H9 (cell line): ENCODE measurements at regions not wholly inside any gene's neighbourhood (a gene's known extent, or its start where the extent isn't known, plus 50 kb on each side); places are given as distances from the start of the nearest gene placed in this dataset.
A peak's percentile ranks its signal among the peaks of the same experiment; 100 is the strongest.

ENCODE experiments used
- DNase-seq: peaks from one replicate; pipeline ENCODE4 v3.0.0-alpha.2; 2017
- H2AFZ ChIP-seq: one replicate; pipeline ENCODE4 v1.6.1; 2013; ENCODE audit warnings: mild to moderate bottlenecking, low read length, control low read depth, moderate library complexity
- H2AK5ac ChIP-seq: 2 replicates; pipeline ENCODE4 v1.6.1; 2013; ENCODE audit warnings: low read length, control low read depth, mixed read lengths; ENCODE audit not compliant: insufficient read length
- H2BK120ac ChIP-seq: one replicate; pipeline ENCODE4 v1.6.1; 2013; ENCODE audit warnings: low read depth, mild to moderate bottlenecking, low read length, control low read depth, inconsistent platforms; ENCODE audit not compliant: poor library complexity, severe bottlenecking
- H2BK12ac ChIP-seq: 2 replicates; pipeline ENCODE4 v1.6.1; 2013; ENCODE audit warnings: low read length, control low read depth, mixed read lengths, low read depth; ENCODE audit not compliant: insufficient read length
- H2BK15ac ChIP-seq: 2 replicates; pipeline ENCODE4 v1.6.1; 2013; ENCODE audit warnings: low read depth, low read length, control low read depth
- H2BK20ac ChIP-seq: one replicate; pipeline ENCODE4 v1.6.1; 2013; ENCODE audit warnings: low read depth, mild to moderate bottlenecking, low read length, control low read depth, inconsistent platforms; ENCODE audit not compliant: poor library complexity, severe bottlenecking
- H2BK5ac ChIP-seq: 2 replicates; pipeline ENCODE4 v1.6.1; 2013; ENCODE audit warnings: low read length, control low read depth, mixed read lengths; ENCODE audit not compliant: insufficient read length
- H3K14ac ChIP-seq: 2 replicates; pipeline ENCODE4 v1.6.1; 2013; ENCODE audit warnings: low read length, control low read depth; ENCODE audit not compliant: insufficient read depth
- H3K18ac ChIP-seq: 2 replicates; pipeline ENCODE4 v1.6.1; 2013; ENCODE audit warnings: low read depth, mild to moderate bottlenecking, mixed read lengths, low read length, control low read depth; ENCODE audit not compliant: insufficient read length
- H3K23ac ChIP-seq: 2 replicates; pipeline ENCODE4 v1.6.1; 2013; ENCODE audit warnings: low read length, control low read depth, mixed read lengths, low read depth; ENCODE audit not compliant: insufficient read length
- H3K23me2 ChIP-seq: 2 replicates; pipeline ENCODE4 v1.6.1; 2013; ENCODE audit warnings: low read depth, mild to moderate bottlenecking, mixed read lengths, low read length, control low read depth; ENCODE audit not compliant: insufficient read length, poor library complexity, severe bottlenecking
- H3K27ac ChIP-seq: 2 replicates; pipeline ENCODE4 v1.5.1; 2013; ENCODE audit warnings: low read length, control low read depth, mixed read lengths, low read depth; ENCODE audit not compliant: insufficient read length
- H3K27me3 ChIP-seq: 2 replicates; pipeline ENCODE4 v1.6.1; 2013; ENCODE audit warnings: low read length, control low read depth, inconsistent platforms; ENCODE audit not compliant: insufficient read depth
- H3K4ac ChIP-seq: 2 replicates; pipeline ENCODE4 v1.6.1; 2013; ENCODE audit warnings: low read depth, mild to moderate bottlenecking, control low read depth, inconsistent platforms, low read length, moderate library complexity
- H3K4me1 ChIP-seq: 2 replicates; pipeline ENCODE4 v1.6.1; 2013; ENCODE audit warnings: low read length, control low read depth, inconsistent platforms; ENCODE audit not compliant: insufficient read depth
- H3K4me2 ChIP-seq: 2 replicates; pipeline ENCODE4 v1.6.1; 2013; ENCODE audit warnings: low read length, control low read depth, mixed read lengths; ENCODE audit not compliant: insufficient read length, insufficient read depth
- H3K56ac ChIP-seq: 2 replicates; pipeline ENCODE4 v1.6.1; 2013; ENCODE audit warnings: low read depth, mild to moderate bottlenecking, mixed read lengths, low read length, control low read depth; ENCODE audit not compliant: insufficient read length
- H3K79me1 ChIP-seq: 2 replicates; pipeline ENCODE4 v1.6.1; 2013; ENCODE audit warnings: low read depth, mild to moderate bottlenecking, moderate library complexity, low read length, control low read depth, inconsistent platforms; ENCODE audit not compliant: insufficient read depth, poor library complexity, severe bottlenecking
- H3K79me2 ChIP-seq: 2 replicates; pipeline ENCODE4 v1.6.1; 2013; ENCODE audit warnings: low read length, control low read depth, inconsistent platforms; ENCODE audit not compliant: insufficient read depth
- H3K9ac ChIP-seq: 2 replicates; pipeline ENCODE4 v1.6.1; 2013; ENCODE audit warnings: low read length, control low read depth, mixed read lengths; ENCODE audit not compliant: insufficient read length; ENCODE audit errors: extremely low read depth
- H3K9me3 ChIP-seq: one replicate; pipeline ENCODE4 v1.6.1; 2013; ENCODE audit warnings: low read depth, low read length, inconsistent platforms; ENCODE audit not compliant: control insufficient read depth
- H3T11ph ChIP-seq: one replicate; pipeline ENCODE4 v1.6.1; 2013; ENCODE audit warnings: mild to moderate bottlenecking, low read length, control low read depth, inconsistent platforms
- H4K20me1 ChIP-seq: one replicate; pipeline ENCODE4 v1.6.1; 2013; ENCODE audit not compliant: control insufficient read depth, insufficient read length, insufficient read depth
- H4K5ac ChIP-seq: 2 replicates; pipeline ENCODE4 v1.6.1; 2013; ENCODE audit warnings: low read depth, mild to moderate bottlenecking, mixed read lengths, low read length, control low read depth; ENCODE audit not compliant: insufficient read length
- H4K8ac ChIP-seq: replicated peaks from 2 replicates; pipeline ENCODE4 v1.6.1; 2013; ENCODE audit warnings: low read length, control low read depth, mixed read lengths, low read depth; ENCODE audit not compliant: insufficient read length
- H4K91ac ChIP-seq: 2 replicates; pipeline ENCODE4 v1.6.1; 2013; ENCODE audit warnings: low read depth, mild to moderate bottlenecking, moderate library complexity, mixed read lengths, low read length, control low read depth; ENCODE audit not compliant: insufficient read length
- H3K27ac Mint-ChIP-seq, 3 experiments: 2 replicates in 2 of 3; 3 replicates in 1 of 3; pipeline ENCODE4 v1.8.0; 2020 to 2021; ENCODE audit warnings: mixed read lengths in 3 of 3, mild to moderate bottlenecking in 1 of 3, moderate library complexity in 1 of 3
- H3K27me3 Mint-ChIP-seq: 2 replicates; pipeline ENCODE4 v1.8.0; 2021; ENCODE audit warnings: low read depth, mild to moderate bottlenecking, moderate library complexity, mixed read lengths
- H3K36me3 Mint-ChIP-seq, 3 experiments: 2 replicates in 2 of 3; 3 replicates in 1 of 3; pipeline ENCODE4 v1.8.0; 2020 to 2021; ENCODE audit warnings: low read depth in 3 of 3, mixed read lengths in 3 of 3; ENCODE audit not compliant: insufficient read depth in 1 of 3
- H3K4me1 Mint-ChIP-seq, 2 experiments: 2 replicates each; pipeline ENCODE4 v1.8.0; 2020; ENCODE audit warnings: mixed read lengths in 2 of 2
- H3K4me3 Mint-ChIP-seq, 2 experiments: 2 replicates in 1 of 2; 3 replicates in 1 of 2; pipeline ENCODE4 v1.8.0; 2020 to 2021; ENCODE audit warnings: mild to moderate bottlenecking in 2 of 2, mixed read lengths in 2 of 2, moderate library complexity in 1 of 2
- H3K9me3 Mint-ChIP-seq, 2 experiments: 2 replicates in 1 of 2; 3 replicates in 1 of 2; pipeline ENCODE4 v1.8.0; 2020; ENCODE audit warnings: mild to moderate bottlenecking in 2 of 2, mixed read lengths in 2 of 2, moderate library complexity in 1 of 2
- CTCF ChIP-seq: fragments of 200-600 bp; sonication (generic); conservative IDR thresholded peaks from 3 replicates; pipeline ENCODE4 v1.8.0; 2021; ENCODE audit warnings: antibody characterized with exemption, mild to moderate bottlenecking
- WGBS: extraction: QIAGEN DNeasy Blood & Tissue Kit; methylation state at CpG from one replicate; pipeline ENCODE4 v1.1.7; 2013; ENCODE audit warnings: missing lambda C conversion rate, low lambda C conversion rate, mixed read lengths; ENCODE audit not compliant: insufficient read length; ENCODE audit errors: extremely low coverage; 5-methylcytosine and 5-hydroxymethylcytosine counted together

- WGBS = no CpG with 5 or more reads among the region's 4 CpGs
- no peak overlapping the region for H3K23ac ChIP-seq
- H3K4me3 Mint-ChIP-seq = no peak overlapping the region
- H4K20me1 ChIP-seq = no peaks in the 10 kb centered on the region
- no peaks in the 10 kb centered on the region for H3K79me1 ChIP-seq
- no peak overlapping the region for H3K56ac ChIP-seq
- H4K91ac ChIP-seq = peak overlapping the region; percentile 69
- TF ChIP-seq CTCF = no peak
- H3K9me3 ChIP-seq = no peaks in the 10 kb centered on the region
- H2BK20ac ChIP-seq = no peak overlapping the region
- no peak overlapping the region for H3K14ac ChIP-seq
- H3K79me2 ChIP-seq = no peaks in the 10 kb centered on the region
- DNase-seq = no peak
- peak overlapping the region in 2 of 3 experiments; percentile 10 to 83; a peak in 1 of 7 replicates for H3K27ac Mint-ChIP-seq
- no peak overlapping the region for H2BK12ac ChIP-seq
- no peaks in the 10 kb centered on the region for H3K27me3 Mint-ChIP-seq
- H2BK5ac ChIP-seq = no peak overlapping the region
- peaks cover 62 to 63% of the 10 kb centered on the region in 2 experiments for H3K4me1 Mint-ChIP-seq
- no peak overlapping the region for H2AFZ ChIP-seq
- no peak overlapping the region for H4K5ac ChIP-seq
- no peak overlapping the region for H2BK120ac ChIP-seq
- no peaks in the 10 kb centered on the region for H3K23me2 ChIP-seq
- H3K36me3 Mint-ChIP-seq = no peaks in the 10 kb centered on the region
- H3K27ac ChIP-seq = no peak overlapping the region
- H3K4ac ChIP-seq = no peak overlapping the region
- no peaks in the 10 kb centered on the region for H3K27me3 ChIP-seq
- H3K9me3 Mint-ChIP-seq = no peaks in the 10 kb centered on the region
- no peak overlapping the region for H3T11ph ChIP-seq
- H2BK15ac ChIP-seq = no peak overlapping the region
- H4K8ac ChIP-seq = no peak overlapping the region
- H3K18ac ChIP-seq = no peak overlapping the region
- peaks cover 13% of the 10 kb centered on the region for H3K4me1 ChIP-seq
- no peak overlapping the region for H3K4me2 ChIP-seq
- H3K9ac ChIP-seq = no peak overlapping the region
- no peak overlapping the region for H2AK5ac ChIP-seq
Measured at GRCh38 chr2:176747928-176748327, 464.7 kb upstream of the HNRNPA3 start.
